SU-DHL-6 (cell line): ENCODE measurements at regions not wholly inside any gene's neighbourhood (a gene's known extent, or its start where the extent isn't known, plus 50 kb on each side); places are given as distances from the start of the nearest gene placed in this dataset.

Source experiments
- H2AFZ ChIP-seq: fragments of 200-600 bp; sonication (generic); 2 replicates; pipeline ENCODE4 v1.6.1; 2014; ENCODE audit warnings: low read depth, mild to moderate bottlenecking, moderate library complexity, mixed read lengths, antibody characterized with exemption, low read length; ENCODE audit not compliant: severe bottlenecking
- H3F3A ChIP-seq: fragments of 200-600 bp; shearing (Covaris generic); 2 replicates; pipeline ENCODE4 v1.6.0; 2016; ENCODE audit warnings: antibody characterized with exemption, mild to moderate bottlenecking; ENCODE audit not compliant: insufficient read depth
- H3K27ac ChIP-seq: fragments of 200-600 bp; sonication (generic); 2 replicates; pipeline ENCODE4 v1.5.1; 2016; ENCODE audit warnings: low read depth, mild to moderate bottlenecking, low read length, moderate library complexity, mixed read lengths
- H3K27me3 ChIP-seq: fragments of 200-600 bp; sonication (generic), shearing (Covaris generic); 2 replicates; pipeline ENCODE4 v1.6.0; 2014; ENCODE audit warnings: mild to moderate bottlenecking, low read length
- H3K36me3 ChIP-seq: fragments of 200-600 bp; sonication (generic); 2 replicates; pipeline ENCODE4 v1.6.1; 2014; ENCODE audit warnings: mild to moderate bottlenecking, low read length, mixed read lengths
- H3K4me2 ChIP-seq: fragments of 300-600, 200-600 bp; shearing (Covaris generic), sonication (generic); 2 replicates; pipeline ENCODE4 v1.6.0; 2014; ENCODE audit warnings: low read length, low read depth, mild to moderate bottlenecking; ENCODE audit not compliant: poor library complexity, severe bottlenecking
- H3K4me3 ChIP-seq: fragments of 200-600 bp; sonication (generic); 2 replicates; pipeline ENCODE4 v1.5.1; 2014; ENCODE audit warnings: antibody characterized with exemption, low read length, mild to moderate bottlenecking, mixed read lengths; ENCODE audit not compliant: insufficient read depth, poor library complexity, severe bottlenecking
- H3K79me2 ChIP-seq: fragments of 200-600 bp; sonication (generic); 2 replicates; pipeline ENCODE4 v1.6.1; 2014; ENCODE audit warnings: mild to moderate bottlenecking, low read length, moderate library complexity; ENCODE audit not compliant: insufficient read depth
- H3K9ac ChIP-seq: fragments of 200-600 bp; sonication (generic); 2 replicates; pipeline ENCODE4 v1.7.0; 2014; ENCODE audit warnings: mild to moderate bottlenecking, low read length
- H3K9me2 ChIP-seq: fragments of 200-600 bp; sonication (generic); replicated peaks from 2 replicates; pipeline ENCODE4 v1.6.1; 2014; ENCODE audit warnings: low read length; ENCODE audit not compliant: insufficient read depth
- H3K9me3 ChIP-seq: fragments of 200-600 bp; sonication (generic); 2 replicates; pipeline ENCODE4 v1.6.1; 2014; ENCODE audit warnings: low read length, mixed read lengths; ENCODE audit not compliant: insufficient read depth
- H4K20me1 ChIP-seq: fragments of 200-600 bp; sonication (generic); 2 replicates; pipeline ENCODE4 v1.6.1; 2014; ENCODE audit warnings: low read depth, mild to moderate bottlenecking, antibody characterized with exemption, low read length, moderate library complexity, mixed read lengths
- EZH2phosphoT487 ChIP-seq: fragments of 200-600 bp; sonication (generic), shearing (Covaris generic); conservative IDR thresholded peaks from 2 replicates; pipeline ENCODE4 v1.6.1; 2018; ENCODE audit warnings: mild to moderate bottlenecking, antibody characterized with exemption, low read length, moderate library complexity, mixed read lengths
- TF ChIP-seq, protein P1 (sequence below): fragments of 200-600 bp; sonication (generic); IDR thresholded peaks from one replicate; pipeline ENCODE4 v1.5.1; 2017; ENCODE audit warnings: antibody characterized with exemption, mild to moderate bottlenecking, low read length, moderate library complexity; ENCODE audit not compliant: insufficient read depth, poor library complexity, severe bottlenecking

DNA sequence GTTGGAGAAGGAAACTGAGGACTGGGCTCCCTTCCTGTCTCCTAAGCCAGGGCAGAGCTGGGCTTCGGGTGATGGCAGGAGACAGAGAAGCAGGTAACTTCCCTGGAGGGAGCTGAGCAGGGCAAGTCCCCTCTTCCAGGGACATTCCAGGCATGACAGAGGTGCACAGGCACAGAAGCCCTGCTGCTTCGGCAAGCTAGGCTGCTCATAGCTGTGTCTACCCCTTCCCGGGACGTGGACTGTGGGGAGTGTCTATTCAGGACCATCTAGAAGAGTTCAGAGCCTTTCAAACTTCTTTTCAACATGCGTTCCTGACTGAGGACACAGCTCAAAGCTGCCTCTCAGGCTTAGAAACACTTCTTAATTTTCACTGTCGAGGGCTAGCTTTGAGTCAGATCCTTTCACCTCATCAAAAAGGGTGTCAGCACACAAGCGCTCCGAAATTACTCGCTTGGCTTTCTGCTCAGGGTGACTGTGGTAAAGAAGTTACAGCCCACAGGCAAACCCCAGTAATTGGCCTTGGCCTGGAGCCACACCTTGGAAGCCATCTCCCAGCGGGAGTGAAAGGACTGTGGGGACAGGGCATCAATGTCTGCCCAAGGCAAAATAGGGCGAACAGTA, 63.7 kb upstream of the STEAP1B start:
- Histone ChIP-seq H3K79me2 (no peaks in the 10 kb centered on the region), H3K9ac (no peak overlapping the region), H3K4me2 (no peak overlapping the region)

DNA sequence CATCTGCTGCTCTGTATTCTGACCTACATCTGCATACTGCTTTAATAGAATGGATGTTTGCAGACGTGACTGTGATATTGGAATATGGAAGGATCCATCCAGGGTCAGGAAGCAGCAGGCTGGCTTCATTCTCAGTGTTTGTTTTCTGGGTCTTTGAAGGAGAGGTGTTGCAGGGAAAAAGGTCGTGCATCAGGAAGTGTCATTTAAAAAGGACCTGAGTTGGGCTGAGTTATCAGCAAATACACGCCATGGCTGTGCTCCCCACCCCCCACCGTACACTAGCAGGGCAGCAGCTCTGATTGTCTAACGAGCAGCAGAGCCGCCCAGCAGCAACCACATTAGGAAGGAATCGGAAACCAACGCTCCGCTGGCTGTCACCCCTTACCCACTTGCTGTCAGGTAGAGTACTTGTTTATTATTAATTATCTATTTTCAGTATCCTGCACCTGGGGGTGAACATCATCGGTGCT, 63.1 kb upstream of the STEAP1B start:
- no peaks in the 10 kb centered on the region for H3K36me3 ChIP-seq
- H3K4me2 ChIP-seq: no peak overlapping the region
- no peaks in the 10 kb centered on the region for H4K20me1 ChIP-seq
- TF ChIP-seq, protein P1, sequence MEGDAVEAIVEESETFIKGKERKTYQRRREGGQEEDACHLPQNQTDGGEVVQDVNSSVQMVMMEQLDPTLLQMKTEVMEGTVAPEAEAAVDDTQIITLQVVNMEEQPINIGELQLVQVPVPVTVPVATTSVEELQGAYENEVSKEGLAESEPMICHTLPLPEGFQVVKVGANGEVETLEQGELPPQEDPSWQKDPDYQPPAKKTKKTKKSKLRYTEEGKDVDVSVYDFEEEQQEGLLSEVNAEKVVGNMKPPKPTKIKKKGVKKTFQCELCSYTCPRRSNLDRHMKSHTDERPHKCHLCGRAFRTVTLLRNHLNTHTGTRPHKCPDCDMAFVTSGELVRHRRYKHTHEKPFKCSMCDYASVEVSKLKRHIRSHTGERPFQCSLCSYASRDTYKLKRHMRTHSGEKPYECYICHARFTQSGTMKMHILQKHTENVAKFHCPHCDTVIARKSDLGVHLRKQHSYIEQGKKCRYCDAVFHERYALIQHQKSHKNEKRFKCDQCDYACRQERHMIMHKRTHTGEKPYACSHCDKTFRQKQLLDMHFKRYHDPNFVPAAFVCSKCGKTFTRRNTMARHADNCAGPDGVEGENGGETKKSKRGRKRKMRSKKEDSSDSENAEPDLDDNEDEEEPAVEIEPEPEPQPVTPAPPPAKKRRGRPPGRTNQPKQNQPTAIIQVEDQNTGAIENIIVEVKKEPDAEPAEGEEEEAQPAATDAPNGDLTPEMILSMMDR: no peak
- TF ChIP-seq EZH2phosphoT487: no peak
- H3F3A ChIP-seq: no peaks in the 10 kb centered on the region
- no peaks in the 10 kb centered on the region for H3K9me3 ChIP-seq
- no peak overlapping the region for H3K9ac ChIP-seq
- no peak overlapping the region for H2AFZ ChIP-seq
- no peak overlapping the region for H3K27ac ChIP-seq
- no peaks in the 10 kb centered on the region for H3K79me2 ChIP-seq
- H3K27me3 ChIP-seq: 0 out of 2 replicates have a peak, but pooled peaks cover 3% of the 10 kb centered on the region
- H3K9me2 ChIP-seq: no peaks in the 10 kb centered on the region
- H3K4me3 ChIP-seq: no peak overlapping the region

More for the DNA sequence above, 63.7 kb upstream of the STEAP1B start:
- H3K27me3 ChIP-seq: 0 out of 2 replicates have a peak, but pooled peaks cover 3% of the 10 kb centered on the region
- H3K9me2 ChIP-seq: no peaks in the 10 kb centered on the region
- no peak overlapping the region for H3K27ac ChIP-seq
- no peaks in the 10 kb centered on the region for H3K9me3 ChIP-seq
- H2AFZ ChIP-seq: no peak overlapping the region
- H3K36me3 ChIP-seq: no peaks in the 10 kb centered on the region
- H3F3A ChIP-seq: no peaks in the 10 kb centered on the region
- no peak for TF ChIP-seq EZH2phosphoT487
- TF ChIP-seq, protein P1: no peak
- H4K20me1 ChIP-seq: no peaks in the 10 kb centered on the region
- H3K4me3 ChIP-seq: no peak overlapping the region

DNA sequence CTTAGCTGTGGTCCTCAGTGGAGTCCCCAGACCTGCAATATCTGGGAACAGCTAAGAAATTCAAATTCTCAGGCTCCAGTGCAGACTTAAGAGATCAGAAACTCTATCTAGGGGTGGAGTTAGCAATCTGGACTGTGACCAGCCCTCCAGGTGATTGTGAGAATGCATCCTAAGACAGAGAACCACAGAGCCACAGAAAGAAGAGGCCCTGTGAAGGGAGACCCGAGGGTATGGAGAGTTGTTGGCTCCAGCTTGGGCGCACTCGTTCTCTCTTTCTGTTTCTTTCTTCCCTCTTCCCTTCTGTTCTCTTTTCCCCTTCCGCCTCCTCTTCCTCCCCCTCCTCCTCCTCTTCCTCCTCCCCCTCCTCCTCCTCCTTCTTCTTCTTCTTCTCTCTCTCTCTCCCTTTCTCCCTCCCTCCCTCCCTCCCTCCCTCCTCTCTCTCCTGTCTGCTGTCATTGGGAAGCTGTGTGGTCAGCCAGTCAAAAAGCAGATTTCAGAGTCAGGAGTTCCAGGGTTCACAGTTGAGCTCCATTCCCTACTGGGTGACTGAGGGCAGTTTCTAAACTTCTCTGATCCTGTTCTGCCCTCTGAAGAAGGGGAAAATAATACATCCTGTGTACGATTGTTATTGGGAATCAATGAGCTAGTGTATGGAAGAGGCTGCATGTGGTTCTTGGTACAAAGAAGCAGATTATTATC, 62.1 kb upstream of the STEAP1B start:
- TF ChIP-seq, protein P1: no peak
- TF ChIP-seq EZH2phosphoT487: no peak
- Histone ChIP-seq H2AFZ (no peak overlapping the region), H4K20me1 (no peaks in the 10 kb centered on the region), H3K4me3 (no peak overlapping the region), H3K79me2 (no peaks in the 10 kb centered on the region), H3K9me3 (no peaks in the 10 kb centered on the region), H3K27me3 (no peaks in the 10 kb centered on the region), H3F3A (no peaks in the 10 kb centered on the region), H3K27ac (no peak overlapping the region), H3K36me3 (no peaks in the 10 kb centered on the region), H3K4me2 (no peak overlapping the region), H3K9ac (no peak overlapping the region), H3K9me2 (no peaks in the 10 kb centered on the region)
